Tibial nerve (tissue), 3 donors: ENCODE measurements at regions not wholly inside any gene's neighbourhood (a gene's known extent, or its start where the extent isn't known, plus 50 kb on each side); places are given as distances from the start of the nearest gene placed in this dataset.

ENCODE experiments used
- POLR2A ChIP-seq, 2 donors: fragments of 450-650 bp; IDR thresholded peaks; one replicate each; pipeline ENCODE4 v1.6.1; 2017; ENCODE audit warnings: antibody characterized with exemption in 2 of 2, mild to moderate bottlenecking in 2 of 2, moderate library complexity in 2 of 2
- TF ChIP-seq, protein P1 (sequence below), 5 experiments: fragments of 200-600 bp in 3 of 5; fragments of 450-650 bp in 2 of 5; sonication (generic) in 3 of 5; IDR thresholded peaks; one replicate each; pipeline ENCODE4 v1.5.1; 2016 to 2019; ENCODE audit warnings: antibody characterized with exemption in 5 of 5, mild to moderate bottlenecking in 3 of 5, moderate library complexity in 2 of 5

DNA sequence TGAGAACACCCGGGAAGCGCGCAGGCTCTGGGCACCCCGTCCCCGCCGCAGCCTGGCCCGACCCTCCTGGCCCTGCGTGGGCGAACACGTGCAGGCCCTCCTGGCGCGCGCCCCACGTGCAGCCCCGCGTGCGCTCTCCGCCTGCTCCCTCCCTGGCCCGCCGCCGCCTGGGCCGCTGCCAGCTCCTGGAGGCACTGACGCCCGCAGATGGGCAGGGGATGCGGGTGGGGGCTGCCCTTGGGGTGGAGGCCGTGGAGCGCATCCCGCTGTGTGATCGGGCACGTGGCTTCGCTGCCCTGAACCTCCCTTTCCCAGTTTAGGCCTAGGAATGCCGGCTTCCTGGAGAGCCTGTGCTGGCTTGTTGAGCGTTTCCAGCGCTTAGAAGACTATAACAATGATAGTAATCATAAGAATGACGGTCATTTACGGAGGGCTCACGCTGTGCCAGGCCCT, 104.6 kb upstream of the SLC6A6 start:
- TF ChIP-seq, protein P1, sequence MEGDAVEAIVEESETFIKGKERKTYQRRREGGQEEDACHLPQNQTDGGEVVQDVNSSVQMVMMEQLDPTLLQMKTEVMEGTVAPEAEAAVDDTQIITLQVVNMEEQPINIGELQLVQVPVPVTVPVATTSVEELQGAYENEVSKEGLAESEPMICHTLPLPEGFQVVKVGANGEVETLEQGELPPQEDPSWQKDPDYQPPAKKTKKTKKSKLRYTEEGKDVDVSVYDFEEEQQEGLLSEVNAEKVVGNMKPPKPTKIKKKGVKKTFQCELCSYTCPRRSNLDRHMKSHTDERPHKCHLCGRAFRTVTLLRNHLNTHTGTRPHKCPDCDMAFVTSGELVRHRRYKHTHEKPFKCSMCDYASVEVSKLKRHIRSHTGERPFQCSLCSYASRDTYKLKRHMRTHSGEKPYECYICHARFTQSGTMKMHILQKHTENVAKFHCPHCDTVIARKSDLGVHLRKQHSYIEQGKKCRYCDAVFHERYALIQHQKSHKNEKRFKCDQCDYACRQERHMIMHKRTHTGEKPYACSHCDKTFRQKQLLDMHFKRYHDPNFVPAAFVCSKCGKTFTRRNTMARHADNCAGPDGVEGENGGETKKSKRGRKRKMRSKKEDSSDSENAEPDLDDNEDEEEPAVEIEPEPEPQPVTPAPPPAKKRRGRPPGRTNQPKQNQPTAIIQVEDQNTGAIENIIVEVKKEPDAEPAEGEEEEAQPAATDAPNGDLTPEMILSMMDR (IDR thresholded peaks at IDR 0.05), result no peak
- no peak for TF ChIP-seq POLR2A (IDR thresholded peaks at IDR 0.05)
